Bronchial epithelial cell (primary cell): ENCODE measurements at regions not wholly inside any gene's neighbourhood (a gene's known extent, or its start where the extent isn't known, plus 50 kb on each side); places are given as distances from the start of the nearest gene placed in this dataset.

Source experiments
- DNase-seq: peaks from one replicate; pipeline ENCODE4 v3.0.0-alpha.2; 2010; ENCODE audit warnings: low read depth
- FAIRE-seq: peaks from 2 replicates; lab custom pipeline; 2011; peaks lifted over from hg19 to GRCh38; lab: Jason Lieb, UNC
- H3K27me3 ChIP-seq: 2 replicates; pipeline ENCODE4 v1.5.1; 2011; ENCODE audit warnings: low read length; ENCODE audit not compliant: control insufficient read depth, insufficient read depth
- H3K36me3 ChIP-seq: 2 replicates; pipeline ENCODE4 v1.5.1; 2011; ENCODE audit warnings: low read length; ENCODE audit not compliant: control insufficient read depth, insufficient read depth
- H3K4me3 ChIP-seq: 2 replicates; pipeline ENCODE4 v1.5.1; 2011; ENCODE audit warnings: mild to moderate bottlenecking, low read depth, low read length, control low read depth
- CTCF ChIP-seq: IDR thresholded peaks from 2 replicates; pipeline ENCODE4 v1.5.1; 2011; ENCODE audit warnings: mild to moderate bottlenecking, moderate library complexity, low read length, control low read depth, inconsistent platforms; ENCODE audit not compliant: insufficient read depth, severe bottlenecking

DNA sequence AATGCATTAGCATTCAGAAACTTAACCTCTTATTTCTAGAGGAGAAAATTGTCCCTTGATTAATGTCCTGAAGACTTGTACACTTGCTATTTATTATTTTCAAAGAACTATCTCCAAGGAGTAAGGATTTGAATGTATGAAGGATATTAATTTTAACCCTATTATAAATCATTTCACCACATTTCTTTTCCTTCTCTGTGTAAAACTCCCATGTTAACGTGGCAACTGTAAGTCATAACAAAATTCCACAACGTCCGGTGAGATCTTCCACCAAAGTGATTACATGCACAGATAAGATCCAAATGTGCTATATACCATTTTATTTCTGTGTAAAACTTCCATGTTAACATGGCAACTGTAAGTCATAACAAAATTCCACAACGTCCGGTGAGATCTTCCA is 229.1 kb upstream of the ARHGEF26 start:
- no peak overlapping the region for H3K4me3 ChIP-seq
- DNase-seq, result no peak
- FAIRE-seq, result no peak
- no peak for TF ChIP-seq CTCF
- H3K36me3 ChIP-seq, result no peaks in the 10 kb centered on the region
- H3K27me3 ChIP-seq, result no peaks in the 10 kb centered on the region

- TF ChIP-seq CTCF, result no peak
- FAIRE-seq (no peak), DNase-seq (no peak)
- Histone ChIP-seq H3K36me3 (no peaks in the 10 kb centered on the region), H3K27me3 (no peaks in the 10 kb centered on the region), H3K4me3 (no peak overlapping the region)
Measured at GRCh38 chr3:153894857-153895256, 226.3 kb upstream of the ARHGEF26 start.

GRCh38 chr3:153896197-153896596 is 225.0 kb upstream of the ARHGEF26 start:
- Histone ChIP-seq H3K36me3 (no peaks in the 10 kb centered on the region), H3K27me3 (no peaks in the 10 kb centered on the region), H3K4me3 (no peak overlapping the region)
- no peak for FAIRE-seq
- DNase-seq, result no peak
- TF ChIP-seq CTCF, result no peak

GRCh38 chr3:153897025-153897723 is 224.0 kb upstream of the ARHGEF26 start:
- H3K27me3 ChIP-seq, result no peaks in the 10 kb centered on the region
- FAIRE-seq, result no peak
- no peak for DNase-seq
- H3K36me3 ChIP-seq, result no peaks in the 10 kb centered on the region
- TF ChIP-seq CTCF, result no peak
- H3K4me3 ChIP-seq, result no peak overlapping the region

- FAIRE-seq, result no peak
- H3K36me3 ChIP-seq, result no peaks in the 10 kb centered on the region
- no peak for TF ChIP-seq CTCF
- DNase-seq, result no peak
- no peaks in the 10 kb centered on the region for H3K27me3 ChIP-seq
- H3K4me3 ChIP-seq, result no peak overlapping the region
Measured at GRCh38 chr3:153897842-153898241, 223.3 kb upstream of the ARHGEF26 start.

- Histone ChIP-seq H3K36me3 (no peaks in the 10 kb centered on the region), H3K4me3 (no peak overlapping the region), H3K27me3 (no peaks in the 10 kb centered on the region)
- DNase-seq, result no peak
- no peak for TF ChIP-seq CTCF
- FAIRE-seq, result no peak
Measured at GRCh38 chr3:153901152-153901551, 220.0 kb upstream of the ARHGEF26 start.
